ENCODE measurements at regions not wholly inside any gene's neighbourhood (a gene's known extent, or its start where the extent isn't known, plus 50 kb on each side); places are given as distances from the start of the nearest gene placed in this dataset.

DNA sequence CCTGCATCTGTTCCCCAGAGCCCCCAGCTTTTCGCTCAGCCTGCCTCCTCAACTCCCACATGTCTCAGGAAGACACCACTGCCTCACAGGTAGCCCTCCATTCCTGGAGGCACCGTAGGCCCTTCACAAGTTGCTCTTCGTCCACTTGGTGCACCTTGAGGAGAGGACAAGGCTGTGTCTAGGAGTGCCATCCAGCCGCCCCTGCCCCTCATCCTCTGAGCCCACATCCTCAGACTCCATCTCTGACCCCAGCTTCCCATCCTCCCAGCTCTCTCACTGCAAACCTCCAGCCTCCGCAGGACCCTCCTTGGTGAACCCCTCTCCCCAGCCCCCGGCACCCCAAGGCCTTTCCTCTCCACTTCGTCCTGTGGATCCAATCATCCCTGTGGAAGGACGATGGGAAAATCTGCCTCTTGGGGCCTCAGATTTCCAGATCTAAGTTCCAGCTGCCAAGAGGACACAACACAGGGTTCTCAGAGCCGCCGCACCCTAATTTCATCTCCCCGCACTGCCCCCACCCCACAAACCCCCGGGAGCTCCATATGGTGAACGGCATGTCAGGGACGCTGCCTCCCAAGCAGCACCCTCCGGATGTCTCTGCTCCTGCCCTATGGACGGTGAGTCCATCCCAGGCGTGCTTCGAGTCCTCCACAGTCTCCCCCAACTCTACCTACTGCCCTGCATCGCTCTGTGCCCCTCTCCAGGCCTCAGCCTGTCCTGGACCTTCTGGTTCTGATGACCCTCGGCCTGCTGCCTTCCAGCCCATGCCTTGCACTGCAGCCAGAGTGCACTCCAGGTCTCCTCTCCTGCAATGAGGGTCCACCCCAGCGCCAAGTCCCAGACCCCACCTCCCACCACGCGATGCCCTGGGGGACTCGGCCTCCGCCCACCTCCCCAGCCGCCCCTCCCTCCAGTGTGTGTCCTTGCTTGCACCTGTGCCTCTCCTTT is 314.1 kb upstream of the DIO3 start:
- H3K4me3 ChIP-seq (ENCODE audit: control insufficient read depth, low read depth, low read length), result no peak overlapping the region
- TF ChIP-seq, protein P1, sequence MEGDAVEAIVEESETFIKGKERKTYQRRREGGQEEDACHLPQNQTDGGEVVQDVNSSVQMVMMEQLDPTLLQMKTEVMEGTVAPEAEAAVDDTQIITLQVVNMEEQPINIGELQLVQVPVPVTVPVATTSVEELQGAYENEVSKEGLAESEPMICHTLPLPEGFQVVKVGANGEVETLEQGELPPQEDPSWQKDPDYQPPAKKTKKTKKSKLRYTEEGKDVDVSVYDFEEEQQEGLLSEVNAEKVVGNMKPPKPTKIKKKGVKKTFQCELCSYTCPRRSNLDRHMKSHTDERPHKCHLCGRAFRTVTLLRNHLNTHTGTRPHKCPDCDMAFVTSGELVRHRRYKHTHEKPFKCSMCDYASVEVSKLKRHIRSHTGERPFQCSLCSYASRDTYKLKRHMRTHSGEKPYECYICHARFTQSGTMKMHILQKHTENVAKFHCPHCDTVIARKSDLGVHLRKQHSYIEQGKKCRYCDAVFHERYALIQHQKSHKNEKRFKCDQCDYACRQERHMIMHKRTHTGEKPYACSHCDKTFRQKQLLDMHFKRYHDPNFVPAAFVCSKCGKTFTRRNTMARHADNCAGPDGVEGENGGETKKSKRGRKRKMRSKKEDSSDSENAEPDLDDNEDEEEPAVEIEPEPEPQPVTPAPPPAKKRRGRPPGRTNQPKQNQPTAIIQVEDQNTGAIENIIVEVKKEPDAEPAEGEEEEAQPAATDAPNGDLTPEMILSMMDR (conservative IDR thresholded peaks at IDR 0.05; ENCODE audit: control insufficient read depth, insufficient read depth, low read depth, low read length), result no peak
- DNase-seq (ENCODE audit: low read depth), result no peak

DNA sequence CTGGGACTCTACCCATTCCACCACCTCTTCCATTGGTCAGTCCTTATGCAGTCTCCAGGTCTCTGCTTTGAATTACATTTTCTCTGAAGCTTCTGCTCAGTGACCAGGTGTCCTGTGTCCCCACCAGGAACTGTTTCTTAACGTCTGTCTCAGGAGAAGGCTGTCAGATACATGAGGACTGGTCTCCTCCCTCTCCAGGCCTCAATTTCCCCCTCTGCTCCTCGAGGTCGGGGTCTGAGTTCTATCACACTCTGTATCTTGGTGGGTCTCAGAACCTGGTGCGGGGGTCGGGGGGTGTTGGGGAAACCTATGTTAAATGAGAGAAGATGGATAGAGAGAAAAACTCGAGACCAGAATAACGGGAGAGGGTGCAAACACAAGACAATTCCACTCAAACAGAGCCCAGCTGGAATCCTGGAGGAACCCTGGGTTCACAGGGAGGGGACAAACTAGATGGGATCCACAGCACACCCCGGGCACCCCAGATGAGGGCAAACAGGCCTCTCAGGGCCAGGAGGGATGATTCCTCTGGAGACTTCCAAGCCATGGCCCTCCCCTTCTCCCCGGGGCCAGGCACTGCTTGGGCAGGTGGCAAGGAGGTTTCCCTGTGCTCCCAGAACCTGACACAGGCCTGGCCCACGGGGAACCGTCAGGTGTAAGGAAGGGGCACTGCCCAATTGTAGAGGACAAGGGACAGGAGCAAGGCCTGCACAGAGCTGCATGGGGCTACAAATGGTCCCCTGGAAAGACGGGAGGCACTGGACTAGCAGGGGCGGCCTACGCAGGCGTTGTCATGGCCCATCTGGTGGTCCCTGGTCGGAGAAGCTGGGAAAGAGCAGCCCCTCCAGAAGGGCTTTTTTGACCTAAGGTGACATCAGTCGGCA is 313.2 kb upstream of the DIO3 start:
- no peak overlapping the region for H3K4me3 ChIP-seq (ENCODE audit: control insufficient read depth, low read depth, low read length)
- DNase-seq (ENCODE audit: low read depth), result no peak
- TF ChIP-seq, protein P1 (conservative IDR thresholded peaks at IDR 0.05; ENCODE audit: control insufficient read depth, insufficient read depth, low read depth, low read length), result no peak

DNA sequence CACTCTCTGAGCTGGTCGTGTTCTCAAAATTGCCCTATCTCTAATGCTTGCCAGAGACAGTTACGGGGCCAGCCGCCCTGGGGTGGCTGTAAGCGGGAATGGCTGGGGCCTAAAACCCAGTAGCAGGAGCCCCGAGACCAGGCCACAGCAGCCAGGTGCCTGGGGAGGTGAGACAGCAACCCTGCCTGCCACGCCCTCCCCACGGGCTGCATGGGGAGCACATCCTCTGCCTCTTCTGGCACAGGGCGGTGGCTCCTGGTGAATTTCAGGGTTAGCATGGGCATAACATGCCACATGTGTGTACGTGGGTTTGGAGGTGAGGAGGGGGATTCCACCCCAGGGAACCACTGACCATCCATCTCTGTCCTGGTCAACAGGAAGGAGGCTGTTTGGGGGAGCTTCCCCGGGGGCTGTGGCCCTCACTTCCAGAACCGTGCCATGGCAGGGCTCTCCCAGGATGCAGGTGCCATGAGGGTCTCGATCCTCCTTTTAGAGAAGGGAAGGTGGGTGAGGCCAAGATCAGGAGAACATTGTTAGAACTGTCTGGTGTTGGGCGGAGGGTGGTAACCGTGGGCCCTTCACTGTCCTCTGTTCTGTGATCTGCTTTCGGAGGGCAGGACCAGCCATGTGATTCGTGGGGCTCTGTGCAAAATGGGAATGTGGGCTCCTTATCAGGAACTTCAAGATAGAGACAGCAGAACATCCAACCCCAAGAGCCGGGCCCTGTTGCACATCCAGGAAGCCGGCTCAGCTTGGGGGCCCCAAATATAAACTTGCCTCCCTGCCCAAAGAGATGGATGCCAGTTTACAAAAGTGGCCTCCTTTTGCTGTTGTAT is 312.2 kb upstream of the DIO3 start:
- DNase-seq (ENCODE audit: low read depth), result no peak
- H3K4me3 ChIP-seq (ENCODE audit: control insufficient read depth, low read depth, low read length), result no peak overlapping the region
- TF ChIP-seq, protein P1 (conservative IDR thresholded peaks at IDR 0.05; ENCODE audit: control insufficient read depth, insufficient read depth, low read depth, low read length), result no peak

DNA sequence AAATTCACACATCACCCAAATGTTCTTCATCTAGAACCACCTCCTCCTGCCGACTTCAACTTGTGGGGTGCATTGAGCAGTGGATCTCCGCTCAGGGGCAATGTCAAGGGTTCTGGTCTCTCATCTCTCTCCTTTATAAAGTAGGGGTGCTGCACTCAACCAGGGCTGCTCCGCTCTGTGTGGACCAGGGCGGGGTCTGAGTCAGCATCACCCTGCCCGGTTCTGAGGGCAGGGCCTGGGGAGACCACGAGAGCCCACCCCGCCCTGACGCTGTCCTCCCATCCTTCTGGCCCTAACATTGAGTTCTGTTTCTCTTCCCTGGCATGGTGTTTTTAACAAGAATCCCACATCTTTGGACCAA is 311.6 kb upstream of the DIO3 start:
- TF ChIP-seq, protein P1 (conservative IDR thresholded peaks at IDR 0.05; ENCODE audit: control insufficient read depth, insufficient read depth, low read depth, low read length), result no peak
- DNase-seq (ENCODE audit: low read depth), result no peak
- H3K4me3 ChIP-seq (ENCODE audit: control insufficient read depth, low read depth, low read length), result no peak overlapping the region

DNA sequence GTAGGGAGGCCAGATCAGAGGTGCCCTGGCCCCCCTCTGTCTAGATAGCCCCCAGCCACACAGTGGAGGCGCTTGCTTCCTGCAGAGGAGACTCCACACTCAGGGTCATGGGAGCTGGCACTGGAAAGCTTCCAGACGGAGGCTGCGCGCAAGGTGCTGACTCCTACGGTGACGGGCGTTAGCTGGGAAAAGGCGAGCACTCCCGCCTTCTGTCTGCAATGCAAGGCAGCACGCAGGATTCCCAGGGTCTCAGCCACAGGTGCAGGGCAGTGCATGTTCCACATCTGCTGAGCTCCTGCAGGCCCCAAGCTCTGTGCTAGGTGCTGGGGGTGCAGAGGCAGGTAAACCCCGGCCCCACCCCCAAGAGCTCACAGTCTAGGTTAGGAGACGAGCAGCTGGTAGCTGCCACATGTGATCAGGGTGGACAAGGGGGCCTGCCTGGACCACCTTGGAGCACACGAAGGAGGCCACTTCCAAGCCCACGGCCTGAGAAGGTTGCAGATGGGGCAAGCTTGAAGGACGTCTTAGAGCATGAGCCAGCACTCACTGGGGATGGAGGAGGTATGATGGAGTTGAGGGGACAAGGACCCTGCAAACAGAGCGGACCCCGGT is 310.9 kb upstream of the DIO3 start:
- TF ChIP-seq, protein P1 (conservative IDR thresholded peaks at IDR 0.05; ENCODE audit: control insufficient read depth, insufficient read depth, low read depth, low read length), result no peak
- DNase-seq (ENCODE audit: low read depth), result no peak
- H3K4me3 ChIP-seq (ENCODE audit: control insufficient read depth, low read depth, low read length), result no peak overlapping the region
